ENCODE measurements at regions not wholly inside any gene's neighbourhood (a gene's known extent, or its start where the extent isn't known, plus 50 kb on each side); places are given as distances from the start of the nearest gene placed in this dataset.

DNA sequence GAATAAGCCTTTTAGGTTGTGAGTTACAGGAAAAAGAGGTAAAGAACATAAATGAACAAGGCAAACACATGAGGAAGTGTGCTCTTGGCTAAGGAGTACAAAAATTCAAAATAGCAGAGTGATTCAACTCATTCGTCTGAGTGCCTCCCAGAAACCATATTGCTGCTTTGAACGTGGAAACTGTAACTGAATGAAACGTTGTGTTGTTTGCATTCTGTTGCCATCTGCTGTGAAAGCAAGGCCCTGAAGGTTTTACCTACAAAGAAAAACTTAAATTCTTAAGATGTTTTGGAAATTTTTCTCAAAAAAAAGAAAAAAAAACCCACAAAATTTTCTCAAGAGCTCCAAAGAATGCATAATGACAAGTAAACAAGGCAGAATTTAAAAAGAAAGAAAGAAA lies 375.4 kb upstream of the HS3ST5 start:
- H3K4me3 ChIP-seq (ENCODE audit: low read depth, low read length), result no peak overlapping the region
- TF ChIP-seq, protein P1, sequence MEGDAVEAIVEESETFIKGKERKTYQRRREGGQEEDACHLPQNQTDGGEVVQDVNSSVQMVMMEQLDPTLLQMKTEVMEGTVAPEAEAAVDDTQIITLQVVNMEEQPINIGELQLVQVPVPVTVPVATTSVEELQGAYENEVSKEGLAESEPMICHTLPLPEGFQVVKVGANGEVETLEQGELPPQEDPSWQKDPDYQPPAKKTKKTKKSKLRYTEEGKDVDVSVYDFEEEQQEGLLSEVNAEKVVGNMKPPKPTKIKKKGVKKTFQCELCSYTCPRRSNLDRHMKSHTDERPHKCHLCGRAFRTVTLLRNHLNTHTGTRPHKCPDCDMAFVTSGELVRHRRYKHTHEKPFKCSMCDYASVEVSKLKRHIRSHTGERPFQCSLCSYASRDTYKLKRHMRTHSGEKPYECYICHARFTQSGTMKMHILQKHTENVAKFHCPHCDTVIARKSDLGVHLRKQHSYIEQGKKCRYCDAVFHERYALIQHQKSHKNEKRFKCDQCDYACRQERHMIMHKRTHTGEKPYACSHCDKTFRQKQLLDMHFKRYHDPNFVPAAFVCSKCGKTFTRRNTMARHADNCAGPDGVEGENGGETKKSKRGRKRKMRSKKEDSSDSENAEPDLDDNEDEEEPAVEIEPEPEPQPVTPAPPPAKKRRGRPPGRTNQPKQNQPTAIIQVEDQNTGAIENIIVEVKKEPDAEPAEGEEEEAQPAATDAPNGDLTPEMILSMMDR (IDR thresholded peaks at IDR 0.05; ENCODE audit: low read depth, low read length), result no peak
- TF ChIP-seq, protein P2, sequence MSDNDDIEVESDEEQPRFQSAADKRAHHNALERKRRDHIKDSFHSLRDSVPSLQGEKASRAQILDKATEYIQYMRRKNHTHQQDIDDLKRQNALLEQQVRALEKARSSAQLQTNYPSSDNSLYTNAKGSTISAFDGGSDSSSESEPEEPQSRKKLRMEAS (IDR thresholded peaks at IDR 0.05; ENCODE audit: low read depth, low read length), result no peak
- no peak for TF ChIP-seq MYC (IDR thresholded peaks at IDR 0.05; ENCODE audit: low read depth, low read length)
- TF ChIP-seq POLR2A (IDR thresholded peaks at IDR 0.05; ENCODE audit: extremely low read depth, insufficient read length), result no peak
- DNase-seq (ENCODE audit: low read depth), result no peak

GRCh38 chr6:114714836-114715507 lies 372.1 kb upstream of the HS3ST5 start:
- no peak for TF ChIP-seq MYC (IDR thresholded peaks at IDR 0.05; ENCODE audit: low read depth, low read length)
- H3K4me3 ChIP-seq (ENCODE audit: low read depth, low read length), result no peak overlapping the region
- DNase-seq (ENCODE audit: low read depth), result no peak

DNA sequence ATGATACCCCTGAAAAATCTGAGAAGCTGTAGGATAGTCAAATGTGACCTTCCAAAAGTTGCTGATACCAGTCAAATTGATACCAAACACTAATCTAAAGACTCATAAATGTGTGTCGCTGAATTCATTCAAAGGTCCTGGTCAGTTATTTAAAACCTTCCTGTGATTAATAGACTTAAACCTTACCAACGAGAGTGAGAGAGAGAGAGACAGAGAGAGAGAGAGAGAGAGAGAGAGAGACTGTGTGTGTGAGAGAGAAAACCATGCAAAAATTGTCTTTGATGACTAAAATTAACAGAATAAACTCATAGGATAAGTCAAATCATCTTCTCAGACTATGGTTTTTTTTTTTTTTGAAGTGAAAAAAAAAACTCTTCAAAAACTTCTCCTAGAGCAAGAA lies 370.9 kb upstream of the HS3ST5 start:
- H3K4me3 ChIP-seq (ENCODE audit: low read depth, low read length), result no peak overlapping the region
- DNase-seq (ENCODE audit: low read depth), result no peak
- TF ChIP-seq, protein P2 (IDR thresholded peaks at IDR 0.05; ENCODE audit: low read depth, low read length), result no peak
- TF ChIP-seq MYC (IDR thresholded peaks at IDR 0.05; ENCODE audit: low read depth, low read length) (no peak), POLR2A (IDR thresholded peaks at IDR 0.05; ENCODE audit: extremely low read depth, insufficient read length) (no peak)
- TF ChIP-seq, protein P1 (IDR thresholded peaks at IDR 0.05; ENCODE audit: low read depth, low read length), result no peak

- no peak for DNase-seq (ENCODE audit: low read depth)
- no peak overlapping the region for H3K4me3 ChIP-seq (ENCODE audit: low read depth, low read length)
- TF ChIP-seq, protein P2 (IDR thresholded peaks at IDR 0.05; ENCODE audit: low read depth, low read length), result no peak
- TF ChIP-seq POLR2A (IDR thresholded peaks at IDR 0.05; ENCODE audit: extremely low read depth, insufficient read length) (no peak), MYC (IDR thresholded peaks at IDR 0.05; ENCODE audit: low read depth, low read length) (no peak)
- TF ChIP-seq, protein P1 (IDR thresholded peaks at IDR 0.05; ENCODE audit: low read depth, low read length), result no peak
These were observed 369.4 kb upstream of the HS3ST5 start for GRCh38 chr6:114712129-114712662.

DNA sequence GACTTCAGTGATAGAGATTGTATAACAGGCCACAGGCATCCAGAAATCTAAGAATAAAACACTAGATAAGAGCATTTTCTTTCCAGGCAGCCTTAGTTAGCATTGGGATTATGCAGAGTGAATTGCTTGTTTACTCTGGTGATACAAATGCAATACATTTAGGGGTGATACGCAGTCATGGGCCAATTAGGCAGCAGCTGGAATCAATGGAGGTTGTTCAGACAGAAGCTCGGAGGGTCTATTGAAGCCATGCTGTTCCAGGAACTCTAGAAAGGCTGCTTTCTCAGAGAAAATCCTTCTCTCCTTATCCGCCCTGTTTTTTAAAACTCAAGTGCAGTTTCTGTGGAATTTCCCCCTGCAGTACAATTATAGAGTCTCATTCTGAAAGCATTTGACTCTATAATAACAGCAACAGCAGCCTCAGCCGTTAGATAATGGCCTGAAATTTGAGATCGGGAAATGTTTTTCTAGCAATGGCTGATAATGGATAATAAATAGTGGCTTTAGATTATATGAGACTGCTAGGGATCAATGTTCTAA lies 364.3 kb upstream of the HS3ST5 start:
- TF ChIP-seq POLR2A (IDR thresholded peaks at IDR 0.05; ENCODE audit: extremely low read depth, insufficient read length) (no peak), MYC (IDR thresholded peaks at IDR 0.05; ENCODE audit: low read depth, low read length) (no peak)
- TF ChIP-seq, protein P2 (IDR thresholded peaks at IDR 0.05; ENCODE audit: low read depth, low read length), result no peak
- TF ChIP-seq, protein P1 (IDR thresholded peaks at IDR 0.05; ENCODE audit: low read depth, low read length), result no peak
- H3K4me3 ChIP-seq (ENCODE audit: low read depth, low read length), result no peak overlapping the region
- no peak for DNase-seq (ENCODE audit: low read depth)

DNA sequence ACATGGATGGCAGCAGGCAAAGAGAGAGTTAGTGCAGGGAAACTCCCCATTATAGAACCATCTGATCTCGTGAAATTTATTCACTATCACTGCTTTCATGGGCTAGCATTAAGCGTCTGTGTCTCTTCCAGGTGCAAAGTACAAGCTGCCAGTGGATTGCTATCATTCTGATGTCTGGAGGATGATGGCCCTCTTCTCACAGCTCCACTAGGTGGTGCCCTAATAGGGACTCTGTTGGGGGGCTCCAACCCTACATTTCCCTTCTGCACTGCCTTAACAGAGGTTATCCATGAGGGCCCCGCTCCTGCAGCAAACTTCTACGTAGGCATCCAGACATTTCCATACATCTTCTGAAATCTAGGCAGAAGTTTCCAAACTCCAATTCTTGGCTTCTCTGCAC lies 347.8 kb upstream of the HS3ST5 start:
- TF ChIP-seq MYC (IDR thresholded peaks at IDR 0.05; ENCODE audit: low read depth, low read length) (no peak), POLR2A (IDR thresholded peaks at IDR 0.05; ENCODE audit: extremely low read depth, insufficient read length) (no peak)
- TF ChIP-seq, protein P1 (IDR thresholded peaks at IDR 0.05; ENCODE audit: low read depth, low read length), result no peak
- TF ChIP-seq, protein P2 (IDR thresholded peaks at IDR 0.05; ENCODE audit: low read depth, low read length), result no peak
- peak; percentile 3 for DNase-seq (ENCODE audit: low read depth)
- no peak overlapping the region for H3K4me3 ChIP-seq (ENCODE audit: low read depth, low read length)

All from NB4 (cell line).